Stomach (tissue), 4 donors: ENCODE measurements at regions not wholly inside any gene's neighbourhood (a gene's known extent, or its start where the extent isn't known, plus 50 kb on each side); places are given as distances from the start of the nearest gene placed in this dataset.

Experiments
- CTCF ChIP-seq, 7 experiments: fragments of 450-650 bp in 4 of 7; fragments of 200-600 bp in 3 of 7; sonication (generic) in 3 of 7; IDR thresholded peaks; one replicate each; pipeline ENCODE4 v1.5.1; 2016 to 2019; ENCODE audit warnings: antibody characterized with exemption in 7 of 7, control low read depth in 2 of 7, mild to moderate bottlenecking in 1 of 7
- EP300 ChIP-seq: sonication (generic); formaldehyde crosslinking; IDR thresholded peaks from one replicate; pipeline ENCODE4 v1.6.1; 2017; ENCODE audit warnings: antibody characterized with exemption
- POLR2A ChIP-seq, 4 donors: fragments of 450-650 bp; IDR thresholded peaks; one replicate each; pipeline ENCODE4 v1.6.1; 2016; ENCODE audit warnings: antibody characterized with exemption in 4 of 4, control low read depth in 2 of 4, mild to moderate bottlenecking in 1 of 4, moderate library complexity in 1 of 4
- POLR2AphosphoS5 ChIP-seq, 3 donors: sonication (generic); formaldehyde crosslinking; IDR thresholded peaks; one replicate each; pipeline ENCODE4 v1.6.1; 2016; ENCODE audit warnings: antibody characterized with exemption in 3 of 3

DNA sequence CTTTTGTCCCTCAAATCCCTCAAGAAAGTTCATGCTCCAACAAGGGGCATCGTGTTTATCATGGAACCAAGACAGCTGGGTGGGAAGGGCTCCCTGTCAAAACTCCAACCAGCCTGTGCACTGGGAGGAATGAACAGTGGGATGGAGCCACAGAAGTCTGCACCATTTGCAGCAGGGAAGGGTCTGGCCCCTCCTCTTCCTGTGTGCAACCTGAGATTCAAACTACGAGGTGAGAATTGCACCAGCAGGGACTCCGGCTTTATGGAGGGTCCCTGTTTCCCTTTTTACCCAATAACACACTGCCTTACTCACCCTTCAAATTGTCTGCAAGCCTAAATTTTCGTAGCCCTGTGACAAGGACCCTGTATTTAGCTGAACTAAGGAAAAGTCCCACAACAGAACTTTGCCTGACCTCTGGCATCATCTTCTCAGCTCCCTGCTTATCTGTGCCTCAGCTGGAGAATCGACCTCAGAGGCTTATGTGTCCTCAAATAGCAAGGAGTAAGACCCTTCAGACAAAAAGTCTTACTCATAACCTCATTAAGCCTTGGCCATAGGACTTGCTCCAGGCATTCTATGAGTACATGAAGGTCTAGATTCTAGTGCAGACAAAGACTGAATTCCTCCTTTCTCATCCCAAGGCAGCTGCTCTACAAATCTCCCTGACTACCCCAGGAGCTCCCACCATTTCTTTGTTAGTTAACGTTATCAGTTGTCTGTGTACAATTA, 178.3 kb upstream of the SERPINE2 start:
- TF ChIP-seq CTCF (IDR thresholded peaks at IDR 0.05): no peak
- no peak for TF ChIP-seq POLR2AphosphoS5 (IDR thresholded peaks at IDR 0.05)
- no peak for TF ChIP-seq EP300
- no peak for TF ChIP-seq POLR2A (IDR thresholded peaks at IDR 0.05)
